IMR-90 (cell line): ENCODE measurements at regions not wholly inside any gene's neighbourhood (a gene's known extent, or its start where the extent isn't known, plus 50 kb on each side); places are given as distances from the start of the nearest gene placed in this dataset.
"Not testable (repeated sequence)": the region's sequence is repeated elsewhere in the genome, so short reads cannot be mapped to it uniquely, and the experiment has no call there.

Experiments
- ATAC-seq: fragments of 200-7000 bp; cut with Tn5 transposase; 2 replicates; pipeline ENCODE4 v1.9.1; 2020; ENCODE audit warnings: low read depth, mild to moderate bottlenecking, moderate library complexity
- BruUV-seq: library from RNA; stranded (reverse); fragments of 400-500 nt; replicated peaks from 2 replicates; lab custom pipeline; 2021; lab: Mats Ljungman, UMichigan
- CTCF ChIA-PET: fragments of 300-600 bp; formaldehyde crosslinking; extraction: SDS; loops from one replicate; lab custom pipeline; 2021; ENCODE audit warnings: antibody characterized with exemption; lab: Yijun Ruan, JAX
- POLR2A ChIA-PET: fragments of 300-600 bp; sonication (Branson Sonifier 250); formaldehyde crosslinking; loops from one replicate; lab custom pipeline; 2022; ENCODE audit warnings: antibody characterized with exemption; ENCODE audit not compliant: unreplicated experiment; lab: Charles Lee
- DNase-seq: peaks from one replicate; pipeline ENCODE4 v3.0.0; 2013
- H2AFZ ChIP-seq: replicated peaks from 2 replicates; pipeline ENCODE3; 2013; ENCODE audit warnings: low read length, mild to moderate bottlenecking; ENCODE audit not compliant: poor library complexity
- H2AK5ac ChIP-seq: 2 replicates; pipeline ENCODE4 v1.6.1; 2013; ENCODE audit warnings: low read depth, low read length, inconsistent platforms
- H2AK9ac ChIP-seq: replicated peaks from 2 replicates; pipeline ENCODE3; 2013; ENCODE audit warnings: mild to moderate bottlenecking, low read depth, low read length, moderate library complexity; ENCODE audit not compliant: poor library complexity
- H2BK120ac ChIP-seq: 2 replicates; pipeline ENCODE4 v1.6.1; 2013; ENCODE audit warnings: low read depth, low read length, inconsistent platforms
- H2BK15ac ChIP-seq: 3 replicates; pipeline ENCODE4 v1.6.1; 2013; ENCODE audit warnings: low read depth, low read length, inconsistent platforms
- H2BK20ac ChIP-seq: 2 replicates; pipeline ENCODE4 v1.6.1; 2013; ENCODE audit warnings: low read depth, mild to moderate bottlenecking, inconsistent platforms, low read length, moderate library complexity
- H2BK5ac ChIP-seq: 2 replicates; pipeline ENCODE4 v1.6.1; 2013; ENCODE audit warnings: mild to moderate bottlenecking, low read depth, low read length, inconsistent platforms; ENCODE audit not compliant: poor library complexity, severe bottlenecking
- H3K14ac ChIP-seq: replicated peaks from 2 replicates; pipeline ENCODE4 v1.6.1; 2013; ENCODE audit warnings: low read depth, low read length, inconsistent platforms
- H3K18ac ChIP-seq: 2 replicates; pipeline ENCODE4 v1.6.1; 2013; ENCODE audit warnings: low read depth, low read length, control low read depth
- H3K23ac ChIP-seq: 2 replicates; pipeline ENCODE4 v1.6.1; 2013; ENCODE audit warnings: low read depth, low read length, inconsistent platforms
- H3K27ac ChIP-seq: 2 replicates; pipeline ENCODE4 v1.5.1; 2013; ENCODE audit warnings: mild to moderate bottlenecking, control low read depth, low read length; ENCODE audit not compliant: insufficient read depth
- H3K27me3 ChIP-seq: 2 replicates; pipeline ENCODE4 v1.6.1; 2013; ENCODE audit warnings: low read length; ENCODE audit not compliant: control insufficient read depth, insufficient read depth
- H3K36me3 ChIP-seq: 2 replicates; pipeline ENCODE4 v1.6.1; 2013; ENCODE audit warnings: low read length, mixed read lengths; ENCODE audit not compliant: control insufficient read depth, insufficient read depth
- H3K4ac ChIP-seq: 2 replicates; pipeline ENCODE4 v1.6.1; 2013; ENCODE audit warnings: low read depth, low read length, inconsistent platforms
- H3K4me1 ChIP-seq: 2 replicates; pipeline ENCODE4 v1.6.1; 2013; ENCODE audit warnings: low read length, mixed read lengths; ENCODE audit not compliant: control insufficient read depth, insufficient read depth
- H3K4me2 ChIP-seq: 2 replicates; pipeline ENCODE4 v1.6.1; 2013; ENCODE audit warnings: low read depth, mild to moderate bottlenecking, control low read depth, low read length, moderate library complexity
- H3K4me3 ChIP-seq: 2 replicates; pipeline ENCODE4 v1.5.1; 2013; ENCODE audit warnings: low read depth, mild to moderate bottlenecking, control low read depth, low read length, moderate library complexity; ENCODE audit not compliant: insufficient read depth
- H3K56ac ChIP-seq: 2 replicates; pipeline ENCODE4 v1.6.1; 2013; ENCODE audit warnings: low read length, inconsistent platforms; ENCODE audit not compliant: insufficient read depth; ENCODE audit errors: extremely low read depth
- H3K79me1 ChIP-seq, 2 experiments: 2 replicates each; pipeline ENCODE4 v1.6.1; 2013; ENCODE audit warnings: low read length in 2 of 2, inconsistent platforms in 1 of 2, low read depth in 1 of 2
- H3K9ac ChIP-seq: 2 replicates; pipeline ENCODE4 v1.6.1; 2013; ENCODE audit warnings: low read depth, low read length, control low read depth
- H3K9me1 ChIP-seq: 2 replicates; pipeline ENCODE4 v1.6.1; 2013; ENCODE audit warnings: low read length, inconsistent platforms; ENCODE audit not compliant: insufficient read depth
- H3K9me3 ChIP-seq: 2 replicates; pipeline ENCODE4 v1.6.1; 2013; ENCODE audit warnings: low read length; ENCODE audit not compliant: control insufficient read depth, insufficient read depth
- H4K20me1 ChIP-seq: 2 replicates; pipeline ENCODE4 v1.6.1; 2013; ENCODE audit warnings: low read length, inconsistent platforms; ENCODE audit not compliant: insufficient read depth
- H4K5ac ChIP-seq: 2 replicates; pipeline ENCODE4 v1.6.1; 2013; ENCODE audit warnings: mild to moderate bottlenecking, low read depth, low read length, control low read depth
- H4K8ac ChIP-seq, 2 experiments: 2 replicates each; pipeline ENCODE4 v1.6.1; 2013; ENCODE audit warnings: low read depth in 2 of 2, low read length in 2 of 2, control low read depth in 1 of 2, inconsistent platforms in 1 of 2
- H4K91ac ChIP-seq: 2 replicates; pipeline ENCODE4 v1.6.1; 2013; ENCODE audit warnings: low read depth, low read length, inconsistent platforms; ENCODE audit not compliant: insufficient read depth
- WGBS, 2 experiments: methylation state at CpG; one replicate each; pipeline versions ENCODE4 v1.1.5 to v1.1.7; 2013; ENCODE audit warnings: missing lambda C conversion rate in 2 of 2; ENCODE audit not compliant: insufficient read length in 1 of 2; ENCODE audit errors: extremely low coverage in 2 of 2; 5-methylcytosine and 5-hydroxymethylcytosine counted together
- dilution Hi-C: fragments of 300-500 bp; cut with HindIII; formaldehyde crosslinking; loops from one replicate; pipeline ENCODE4 v1.14.3; 2018; ENCODE audit warnings: low sequenced_read_pairs; ENCODE audit not compliant: unreplicated experiment
- in situ Hi-C: fragments of 300-500 bp; cut with MboI; formaldehyde crosslinking; loops from 3 replicates; pipeline ENCODE4 v1.14.3; 2019; ENCODE audit warnings: low sequenced_read_pairs, inconsistent platforms, mixed read lengths
- intact Hi-C: fragments of 100-400 bp; cut with micrococcal nuclease; formaldehyde crosslinking; loops from 2 replicates; pipeline ENCODE4 v1.10.0; 2022

DNA sequence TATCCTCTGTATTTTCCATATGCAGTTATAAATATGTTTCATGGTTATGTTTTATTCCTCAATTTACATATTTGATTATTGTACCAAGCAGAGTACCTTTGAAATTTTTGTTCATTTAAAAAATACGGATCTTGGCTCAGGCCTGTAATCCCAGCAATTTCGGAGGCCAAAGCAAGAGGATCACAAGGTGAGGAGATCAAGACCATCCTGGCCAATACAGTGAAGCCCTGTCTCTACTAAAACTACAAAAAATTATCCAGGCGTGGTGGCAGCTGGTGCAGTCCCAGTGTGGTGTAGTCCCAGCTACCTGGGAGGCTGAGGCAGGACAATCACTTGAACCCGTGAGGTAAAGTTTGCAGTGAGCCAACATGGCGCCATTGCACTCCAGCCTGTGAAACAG, 251.2 kb upstream of the TPTE start:
- H4K8ac ChIP-seq, H3K9ac ChIP-seq, H3K4me1 ChIP-seq, H2AK9ac ChIP-seq, H3K18ac ChIP-seq, H2BK15ac ChIP-seq, dilution Hi-C loops, BruUV-seq, H3K79me1 ChIP-seq, CTCF ChIA-PET, H3K27me3 ChIP-seq, H3K14ac ChIP-seq, H4K91ac ChIP-seq, H3K9me1 ChIP-seq, H3K4me2 ChIP-seq, POLR2A ChIA-PET, H3K23ac ChIP-seq, H2BK5ac ChIP-seq, H4K5ac ChIP-seq, H3K36me3 ChIP-seq, H4K20me1 ChIP-seq, H3K27ac ChIP-seq, in situ Hi-C loops, H2AFZ ChIP-seq, H3K9me3 ChIP-seq, H2BK20ac ChIP-seq, H2BK120ac ChIP-seq, intact Hi-C loops, ATAC-seq, H3K56ac ChIP-seq, H3K4me3 ChIP-seq, H3K4ac ChIP-seq, H2AK5ac ChIP-seq: not testable (repeated sequence)
- WGBS, 2 experiments, result no CpG with 5 or more reads among the region's 5 CpGs
- DNase-seq, result peak; percentile 34

GRCh38 chr21:10271666-10272207, 249.6 kb upstream of the TPTE start:
- intact Hi-C loops, dilution Hi-C loops: not testable (repeated sequence)

More at GRCh38 chr21:10271666-10272207, 249.6 kb upstream of the TPTE start:
- DNase-seq, result peak; percentile 1
- H3K4me2 ChIP-seq, H2BK120ac ChIP-seq, ATAC-seq, H3K9me3 ChIP-seq, H4K91ac ChIP-seq, H3K27ac ChIP-seq, H2AFZ ChIP-seq, BruUV-seq, H2BK5ac ChIP-seq, H3K4me3 ChIP-seq, H3K18ac ChIP-seq, H3K56ac ChIP-seq, in situ Hi-C loops, POLR2A ChIA-PET, H4K8ac ChIP-seq, H2AK5ac ChIP-seq, H3K36me3 ChIP-seq, H2BK15ac ChIP-seq, H4K5ac ChIP-seq, H2BK20ac ChIP-seq, H4K20me1 ChIP-seq, H3K79me1 ChIP-seq, H3K27me3 ChIP-seq, H3K4me1 ChIP-seq, H2AK9ac ChIP-seq, H3K9ac ChIP-seq, H3K4ac ChIP-seq, H3K14ac ChIP-seq, CTCF ChIA-PET, H3K23ac ChIP-seq, H3K9me1 ChIP-seq: not testable (repeated sequence)
- WGBS, 2 experiments, result 50% methylated on average over 2 of the region's 4 CpGs; no CpG with 5 or more reads in 1 of the 2 experiments
